HepG2 (cell line): ENCODE measurements at regions not wholly inside any gene's neighbourhood (a gene's known extent, or its start where the extent isn't known, plus 50 kb on each side); places are given as distances from the start of the nearest gene placed in this dataset.

Source experiments
- CC2D1A ChIP-seq: sonication (generic); formaldehyde crosslinking; IDR thresholded peaks from 2 replicates; pipeline ENCODE4 v1.8.1; 2023; ENCODE audit warnings: mild to moderate bottlenecking, missing genetic modification reagents
- CTCF ChIP-seq: sonication (generic); formaldehyde crosslinking; IDR thresholded peaks from 2 replicates; pipeline ENCODE4 v1.5.0; 2020; ENCODE audit warnings: mild to moderate bottlenecking, missing genetic modification reagents, moderate library complexity
- HDAC2 ChIP-seq: sonication (generic); formaldehyde crosslinking; IDR thresholded peaks from 2 replicates; pipeline ENCODE4 v1.4.0; 2020; ENCODE audit warnings: missing genetic modification reagents
- KAT7 ChIP-seq: IDR thresholded peaks from 2 replicates; pipeline ENCODE4 v1.6.1; 2018; ENCODE audit warnings: borderline replicate concordance, missing compliant biosample characterization
- PBX3 ChIP-seq: sonication (generic); formaldehyde crosslinking; IDR thresholded peaks from 2 replicates; pipeline ENCODE4 v1.8.1; 2023; ENCODE audit warnings: missing genetic modification reagents, inconsistent platforms, borderline replicate concordance
- TCF12 ChIP-seq, 2 experiments: fragments of 450-650 bp in 1 of 2; sonication (generic) in 1 of 2; formaldehyde crosslinking in 1 of 2; IDR thresholded peaks; 2 replicates each; pipeline versions ENCODE4 v1.6.1 to v1.8.0; 2017 to 2022; ENCODE audit warnings: antibody characterized with exemption in 1 of 2, mild to moderate bottlenecking in 1 of 2, missing genetic modification reagents in 1 of 2, moderate library complexity in 1 of 2
- ZFP36 ChIP-seq: fragments of 150-350 bp; IDR thresholded peaks from 2 replicates; pipeline ENCODE4 v1.6.1; 2018; ENCODE audit warnings: borderline replicate concordance, low read length, low read depth; ENCODE audit not compliant: partially characterized antibody
- ZSCAN25 ChIP-seq: sonication (generic); formaldehyde crosslinking; IDR thresholded peaks from 2 replicates; pipeline ENCODE4 v1.8.0; 2022; ENCODE audit warnings: mild to moderate bottlenecking, missing genetic modification reagents

- TF ChIP-seq HDAC2 (CRISPR knock-in tag) (no peak), KAT7 (CRISPR knock-in tag) (no peak), ZFP36 (no peak), CTCF (CRISPR knock-in tag) (no peak), CC2D1A (CRISPR knock-in tag) (no peak), TCF12 (IDR thresholded peaks at IDR 0.05) (no peak), TCF12 (CRISPR knock-in tag; IDR thresholded peaks at IDR 0.05) (no peak), ZSCAN25 (CRISPR knock-in tag) (no peak), PBX3 (CRISPR knock-in tag) (no peak)
These were observed 833.5 kb downstream of the KCNA4 start for GRCh38 chr11:29183301-29183700.
